Thyroid gland (tissue), 4 donors: ENCODE measurements at regions not wholly inside any gene's neighbourhood (a gene's known extent, or its start where the extent isn't known, plus 50 kb on each side); places are given as distances from the start of the nearest gene placed in this dataset.

Experiments used
- DNase-seq, 2 donors: peaks; one replicate each; pipeline ENCODE4 v3.0.0-alpha.2; 2019
- H3K27ac ChIP-seq, 3 donors: fragments of 200-600 bp; sonication (generic); 1 replicate in 2 of 3; 2 replicates in 1 of 3; pipeline ENCODE4 v1.5.1; 2016 to 2019; ENCODE audit warnings: mild to moderate bottlenecking in 1 of 3, moderate library complexity in 1 of 3
- H3K27me3 ChIP-seq: fragments of 200-600 bp; sonication (generic); one replicate; pipeline ENCODE4 v1.5.1; 2019
- H3K36me3 ChIP-seq, 2 donors: fragments of 200-600 bp; sonication (generic); one replicate each; pipeline ENCODE4 v1.5.1; 2016 to 2019
- H3K4me1 ChIP-seq, 2 donors: fragments of 200-600 bp; sonication (generic); one replicate each; pipeline ENCODE4 v1.5.1; 2017 to 2019
- H3K4me3 ChIP-seq, 3 donors: fragments of 200-600 bp; sonication (generic); replicated peaks in 1 of 3; 1 replicate in 2 of 3; 2 replicates in 1 of 3; pipeline ENCODE4 v1.5.1; 2016; ENCODE audit warnings: mild to moderate bottlenecking in 1 of 3
- H3K9me3 ChIP-seq: fragments of 200-600 bp; sonication (generic); one replicate; pipeline ENCODE4 v1.5.1; 2017
- CTCF ChIP-seq, 6 experiments: fragments of 200-600 bp in 3 of 6; fragments of 450-650 bp in 3 of 6; sonication (generic) in 3 of 6; IDR thresholded peaks; one replicate each; pipeline ENCODE4 v1.5.1; 2016 to 2019; ENCODE audit warnings: antibody characterized with exemption in 6 of 6, mild to moderate bottlenecking in 2 of 6, inconsistent platforms in 1 of 6, moderate library complexity in 1 of 6
- POLR2A ChIP-seq, 2 donors: fragments of 450-650 bp; IDR thresholded peaks; one replicate each; pipeline ENCODE4 v1.6.1; 2017; ENCODE audit warnings: antibody characterized with exemption in 2 of 2, mild to moderate bottlenecking in 2 of 2, moderate library complexity in 1 of 2
- WGBS, 2 donors: methylation state at CpG; one replicate each; pipeline ENCODE4 v1.1.5; 2017; 5-methylcytosine and 5-hydroxymethylcytosine counted together
- intact Hi-C: fragments of 100-400 bp; cut with DNase I; formaldehyde crosslinking; loops from one replicate; pipeline ENCODE4 v1.15.1; 2023

GRCh38 chr17:30590081-30590733 is 113.0 kb downstream of the GOSR1 start:
- peaks cover 0 to 4% of the 10 kb centered on the region in 2 donors for H3K4me1 ChIP-seq
- TF ChIP-seq CTCF (IDR thresholded peaks at IDR 0.05): no peak
- TF ChIP-seq POLR2A (IDR thresholded peaks at IDR 0.05): no peak
- intact Hi-C loops: no loop called here
- DNase-seq: no peak
- H3K27me3 ChIP-seq: no peaks in the 10 kb centered on the region
- WGBS, 2 donors: 78% methylated on average over 3 of the region's 3 CpGs
- H3K9me3 ChIP-seq: no peaks in the 10 kb centered on the region
- no peak overlapping the region for H3K4me3 ChIP-seq
- no peaks in the 10 kb centered on the region for H3K36me3 ChIP-seq
- no peak overlapping the region for H3K27ac ChIP-seq

- WGBS, 2 donors: 98 to 100% methylated on average over 1 of the region's 1 CpG
- no peak for TF ChIP-seq CTCF (IDR thresholded peaks at IDR 0.05)
- TF ChIP-seq POLR2A (IDR thresholded peaks at IDR 0.05): no peak
- H3K27me3 ChIP-seq: no peaks in the 10 kb centered on the region
- H3K4me1 ChIP-seq: peaks cover 0 to 4% of the 10 kb centered on the region in 2 donors
- no peak overlapping the region for H3K4me3 ChIP-seq
- H3K9me3 ChIP-seq: no peaks in the 10 kb centered on the region
- H3K36me3 ChIP-seq: no peaks in the 10 kb centered on the region
- H3K27ac ChIP-seq: no peak overlapping the region
- no peak for DNase-seq
- intact Hi-C loops: no loop called here
Observed at GRCh38 chr17:30589431-30589830, 112.2 kb downstream of the GOSR1 start.

- Histone ChIP-seq H3K27ac (no peak overlapping the region), H3K4me1 (no peaks in the 10 kb centered on the region), H3K27me3 (no peaks in the 10 kb centered on the region), H3K36me3 (no peaks in the 10 kb centered on the region), H3K4me3 (no peak overlapping the region), H3K9me3 (no peaks in the 10 kb centered on the region)
- TF ChIP-seq POLR2A (IDR thresholded peaks at IDR 0.05) (no peak), CTCF (IDR thresholded peaks at IDR 0.05) (no peak)
- 86 to 88% methylated on average over 7 of the region's 7 CpGs for WGBS, 2 donors
- intact Hi-C loops: no loop called here
- no peak for DNase-seq
Observed at GRCh38 chr17:30588798-30589247, 111.6 kb downstream of the GOSR1 start.

DNA sequence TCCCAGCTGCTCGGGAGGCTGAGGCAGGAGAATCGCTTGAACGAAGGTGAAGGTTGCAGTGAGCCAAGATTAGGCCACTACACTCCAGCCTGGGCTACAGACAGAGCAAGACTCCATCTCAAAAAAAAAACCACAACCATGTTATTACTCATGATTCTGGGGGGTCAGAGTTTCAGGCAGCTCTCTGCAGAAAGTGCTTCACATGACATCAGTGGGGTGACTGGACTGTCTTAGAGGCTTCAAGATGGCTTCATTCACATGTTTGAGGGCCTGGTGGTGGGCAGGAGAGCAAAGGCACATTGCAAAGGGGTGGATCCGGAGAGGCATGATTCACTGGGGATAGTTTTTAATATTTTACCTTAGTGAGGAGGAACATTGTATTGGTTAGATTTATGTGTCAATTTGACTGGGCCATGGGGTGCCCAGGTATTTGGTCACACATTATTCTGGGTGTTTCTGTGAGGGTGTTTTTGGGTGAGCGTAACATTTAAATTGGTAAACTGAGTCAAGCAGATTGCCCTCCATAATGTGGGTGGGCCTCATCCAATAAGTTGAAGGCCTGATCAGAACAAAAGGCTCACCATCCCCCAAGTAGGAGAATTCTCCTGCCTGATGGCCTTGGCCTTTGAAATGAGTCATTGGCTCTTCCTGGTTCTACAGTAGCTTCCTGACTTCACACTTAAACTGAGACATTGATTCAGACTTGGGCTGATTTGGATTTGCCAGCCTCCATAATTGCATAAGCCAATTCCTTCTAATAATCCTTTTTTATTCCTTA is 109.8 kb downstream of the GOSR1 start:
- Histone ChIP-seq H3K4me1 (no peaks in the 10 kb centered on the region), H3K9me3 (no peaks in the 10 kb centered on the region), H3K27ac (no peak overlapping the region), H3K36me3 (no peaks in the 10 kb centered on the region), H3K4me3 (no peak overlapping the region), H3K27me3 (no peaks in the 10 kb centered on the region)
- 96% methylated on average over 5 of the region's 5 CpGs for WGBS, 2 donors
- intact Hi-C loops: no loop called here
- TF ChIP-seq POLR2A (IDR thresholded peaks at IDR 0.05) (no peak), CTCF (IDR thresholded peaks at IDR 0.05) (no peak)
- DNase-seq: no peak

- no peaks in the 10 kb centered on the region for H3K27me3 ChIP-seq
- H3K9me3 ChIP-seq: no peaks in the 10 kb centered on the region
- no peak overlapping the region for H3K27ac ChIP-seq
- TF ChIP-seq CTCF (IDR thresholded peaks at IDR 0.05) (no peak), POLR2A (IDR thresholded peaks at IDR 0.05) (no peak)
- no peak overlapping the region for H3K4me3 ChIP-seq
- 46 to 48% methylated on average over 5 of the region's 5 CpGs for WGBS, 2 donors
- intact Hi-C loops: no loop called here
- H3K4me1 ChIP-seq: no peaks in the 10 kb centered on the region
- no peaks in the 10 kb centered on the region for H3K36me3 ChIP-seq
- no peak for DNase-seq
Observed at GRCh38 chr17:30584810-30585209, 107.6 kb downstream of the GOSR1 start.
